Progenitor cell of endocrine pancreas (in vitro differentiated cells): ENCODE measurements at regions not wholly inside any gene's neighbourhood (a gene's known extent, or its start where the extent isn't known, plus 50 kb on each side); places are given as distances from the start of the nearest gene placed in this dataset.
"Not testable (repeated sequence)": the region's sequence is repeated elsewhere in the genome, so short reads cannot be mapped to it uniquely, and the experiment has no call there.

Source experiments
- DNase-seq: peaks from one replicate; pipeline ENCODE4 v3.0.0; 2021; ENCODE audit warnings: low spot score; ENCODE audit not compliant: unreplicated experiment
- H3K27ac Mint-ChIP-seq: 2 replicates; pipeline ENCODE4 v1.8.0; 2021; ENCODE audit warnings: mild to moderate bottlenecking, moderate library complexity, mixed read lengths
- H3K27me3 Mint-ChIP-seq: 2 replicates; pipeline ENCODE4 v1.8.0; 2021; ENCODE audit warnings: mixed read lengths
- H3K36me3 Mint-ChIP-seq: 2 replicates; pipeline ENCODE4 v1.8.0; 2022; ENCODE audit warnings: mixed read lengths; ENCODE audit not compliant: insufficient read depth
- H3K4me1 Mint-ChIP-seq: 2 replicates; pipeline ENCODE4 v1.8.0; 2021; ENCODE audit warnings: low read depth, mixed read lengths
- H3K4me3 Mint-ChIP-seq: 2 replicates; pipeline ENCODE4 v1.8.0; 2021; ENCODE audit warnings: low read depth, mild to moderate bottlenecking, moderate library complexity, mixed read lengths
- H3K9me3 Mint-ChIP-seq: 2 replicates; pipeline ENCODE4 v1.8.0; 2021; ENCODE audit warnings: low read depth, mixed read lengths
- TF ChIP-seq, protein P1 (sequence below): fragments of 200-600 bp; sonication (generic); IDR thresholded peaks from one replicate; pipeline ENCODE4 v1.5.0; 2021; ENCODE audit warnings: antibody characterized with exemption, mild to moderate bottlenecking; ENCODE audit not compliant: unreplicated experiment

- Mint-ChIP-seq H3K4me3 (no peak overlapping the region), H3K9me3 (no peaks in the 10 kb centered on the region), H3K27ac (no peak overlapping the region), H3K27me3 (peaks cover 4% of the 10 kb centered on the region), H3K36me3 (no peaks in the 10 kb centered on the region), H3K4me1 (peaks cover 20% of the 10 kb centered on the region)
- DNase-seq: no peak
- TF ChIP-seq, protein P1, sequence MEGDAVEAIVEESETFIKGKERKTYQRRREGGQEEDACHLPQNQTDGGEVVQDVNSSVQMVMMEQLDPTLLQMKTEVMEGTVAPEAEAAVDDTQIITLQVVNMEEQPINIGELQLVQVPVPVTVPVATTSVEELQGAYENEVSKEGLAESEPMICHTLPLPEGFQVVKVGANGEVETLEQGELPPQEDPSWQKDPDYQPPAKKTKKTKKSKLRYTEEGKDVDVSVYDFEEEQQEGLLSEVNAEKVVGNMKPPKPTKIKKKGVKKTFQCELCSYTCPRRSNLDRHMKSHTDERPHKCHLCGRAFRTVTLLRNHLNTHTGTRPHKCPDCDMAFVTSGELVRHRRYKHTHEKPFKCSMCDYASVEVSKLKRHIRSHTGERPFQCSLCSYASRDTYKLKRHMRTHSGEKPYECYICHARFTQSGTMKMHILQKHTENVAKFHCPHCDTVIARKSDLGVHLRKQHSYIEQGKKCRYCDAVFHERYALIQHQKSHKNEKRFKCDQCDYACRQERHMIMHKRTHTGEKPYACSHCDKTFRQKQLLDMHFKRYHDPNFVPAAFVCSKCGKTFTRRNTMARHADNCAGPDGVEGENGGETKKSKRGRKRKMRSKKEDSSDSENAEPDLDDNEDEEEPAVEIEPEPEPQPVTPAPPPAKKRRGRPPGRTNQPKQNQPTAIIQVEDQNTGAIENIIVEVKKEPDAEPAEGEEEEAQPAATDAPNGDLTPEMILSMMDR: no peak
Observed at GRCh38 chr11:56843816-56844215, 95.3 kb upstream of the OR9G4 start.

DNA sequence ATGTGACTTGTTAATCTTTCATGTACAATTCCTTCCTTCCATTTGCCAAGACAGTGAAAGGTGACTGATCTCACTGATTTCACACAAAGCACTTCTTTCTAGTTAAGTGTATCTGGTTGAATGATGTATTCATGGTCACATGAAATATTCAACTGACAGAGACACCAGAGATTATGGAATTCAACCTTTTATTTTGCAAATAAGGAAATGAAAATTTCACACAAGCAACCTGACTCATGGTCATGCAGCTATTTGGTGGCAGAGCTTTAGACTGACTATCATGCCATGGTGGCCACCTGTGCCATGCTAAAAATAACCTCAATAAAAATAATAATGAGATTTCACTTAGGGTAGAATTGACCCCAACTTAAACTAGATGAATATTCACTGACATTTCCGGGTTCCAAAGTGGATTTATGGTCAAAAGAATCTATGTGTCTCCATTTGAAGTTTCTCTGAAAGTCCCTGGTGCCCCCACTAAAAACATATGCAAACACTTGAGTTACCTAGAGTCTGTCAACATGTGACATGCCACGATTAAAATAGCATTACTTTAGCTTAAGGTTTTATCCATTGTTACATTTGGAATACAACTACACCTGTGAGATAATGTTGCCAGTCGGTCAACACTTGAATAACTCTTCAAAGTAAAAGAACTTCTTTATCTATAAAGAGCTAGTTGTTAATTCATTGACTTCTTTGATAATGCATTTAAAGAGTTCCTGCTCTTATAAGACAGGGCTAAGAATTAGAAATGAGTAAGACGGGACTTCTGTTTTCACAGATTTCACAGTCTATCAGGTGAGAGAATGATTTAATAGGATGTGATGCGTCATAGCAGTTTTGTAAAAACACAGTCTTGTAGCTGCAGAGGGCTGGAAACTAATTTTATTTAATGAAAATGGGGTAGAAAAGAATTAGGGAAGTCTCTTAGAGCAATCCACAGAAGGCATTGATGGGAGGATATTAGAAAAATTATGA lies 94.6 kb upstream of the OR9G4 start:
- Mint-ChIP-seq H3K9me3 (no peaks in the 10 kb centered on the region), H3K4me1 (peaks cover 20% of the 10 kb centered on the region), H3K27me3 (peaks cover 4% of the 10 kb centered on the region), H3K36me3 (no peaks in the 10 kb centered on the region), H3K27ac (no peak overlapping the region), H3K4me3 (no peak overlapping the region)
- DNase-seq: no peak
- TF ChIP-seq, protein P1: no peak

DNA sequence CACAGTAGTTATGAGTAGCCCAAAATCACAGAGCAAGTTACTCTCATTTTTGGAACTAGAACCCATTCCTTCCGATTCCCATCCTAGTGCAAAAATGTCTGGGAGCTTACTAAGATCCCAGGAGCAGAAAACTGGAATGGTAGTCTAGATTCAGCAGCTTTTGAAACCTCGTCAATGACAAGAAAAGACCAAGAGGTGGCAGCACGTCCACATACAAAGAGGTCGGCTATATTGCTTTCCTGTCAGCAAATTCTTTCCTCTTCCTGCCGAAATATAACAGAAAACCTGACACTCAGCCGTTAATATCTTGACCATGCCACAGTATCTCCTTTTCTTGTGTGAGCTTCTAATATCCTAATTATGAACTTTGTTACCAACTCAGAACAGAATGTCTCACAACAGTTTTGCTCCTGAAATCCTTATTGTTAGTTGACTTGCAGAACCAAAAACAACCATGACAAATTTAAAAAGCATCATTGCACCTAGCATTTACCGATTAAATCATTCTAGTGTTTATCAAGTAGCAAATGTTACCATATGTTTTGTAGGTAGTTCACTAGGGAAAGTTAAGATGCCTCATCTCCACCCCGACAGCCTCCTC lies 92.8 kb upstream of the OR9G4 start:
- Mint-ChIP-seq H3K27me3 (no peaks in the 10 kb centered on the region), H3K4me1 (peaks cover 17% of the 10 kb centered on the region), H3K36me3 (no peaks in the 10 kb centered on the region), H3K4me3 (no peak overlapping the region), H3K27ac (no peak overlapping the region), H3K9me3 (no peaks in the 10 kb centered on the region)
- TF ChIP-seq, protein P1: peak; percentile 81
- DNase-seq: peak; percentile 29

GRCh38 chr11:56827357-56827756 lies 78.9 kb upstream of the OR9G4 start:
- not testable (repeated sequence) for H3K36me3 Mint-ChIP-seq, DNase-seq, H3K27me3 Mint-ChIP-seq, H3K4me3 Mint-ChIP-seq, H3K27ac Mint-ChIP-seq, H3K4me1 Mint-ChIP-seq
- H3K9me3 Mint-ChIP-seq: peaks cover 36% of the 10 kb centered on the region

DNA sequence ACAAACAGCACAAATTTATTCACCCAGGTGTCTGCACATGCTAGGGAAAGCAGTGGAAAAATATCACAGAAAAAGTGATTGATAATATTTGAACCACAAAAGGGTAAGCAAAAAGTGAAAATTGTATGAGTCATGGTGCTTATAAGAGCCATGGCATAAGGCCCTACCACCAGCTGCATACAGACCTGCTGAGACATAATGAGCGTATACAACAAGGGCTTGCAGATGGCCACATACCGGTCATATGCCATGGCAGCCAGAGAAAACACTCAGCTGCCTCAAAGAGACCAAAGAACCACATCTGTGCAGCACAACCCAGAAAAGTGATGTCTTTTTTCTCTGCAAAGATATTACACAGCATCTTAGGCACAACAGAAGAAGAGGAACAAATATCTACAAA lies 71.4 kb upstream of the OR9G4 start:
- Mint-ChIP-seq H3K36me3 (no peaks in the 10 kb centered on the region), H3K9me3 (peaks cover 4% of the 10 kb centered on the region), H3K27ac (no peak overlapping the region), H3K4me3 (no peak overlapping the region), H3K27me3 (peaks cover 2% of the 10 kb centered on the region), H3K4me1 (no peaks in the 10 kb centered on the region)
- DNase-seq: no peak
- TF ChIP-seq, protein P1: no peak
